Hematopoietic multipotent progenitor cell treated with erythropoietin and hydrocortisone succinate and interleukin-3 and kit ligand, for 8 days (in vitro differentiated cells): ENCODE measurements at regions not wholly inside any gene's neighbourhood (a gene's known extent, or its start where the extent isn't known, plus 50 kb on each side); places are given as distances from the start of the nearest gene placed in this dataset.

Source experiments
- DNase-seq: peaks from one replicate; pipeline ENCODE4 v3.0.0-alpha.2; 2015

DNA sequence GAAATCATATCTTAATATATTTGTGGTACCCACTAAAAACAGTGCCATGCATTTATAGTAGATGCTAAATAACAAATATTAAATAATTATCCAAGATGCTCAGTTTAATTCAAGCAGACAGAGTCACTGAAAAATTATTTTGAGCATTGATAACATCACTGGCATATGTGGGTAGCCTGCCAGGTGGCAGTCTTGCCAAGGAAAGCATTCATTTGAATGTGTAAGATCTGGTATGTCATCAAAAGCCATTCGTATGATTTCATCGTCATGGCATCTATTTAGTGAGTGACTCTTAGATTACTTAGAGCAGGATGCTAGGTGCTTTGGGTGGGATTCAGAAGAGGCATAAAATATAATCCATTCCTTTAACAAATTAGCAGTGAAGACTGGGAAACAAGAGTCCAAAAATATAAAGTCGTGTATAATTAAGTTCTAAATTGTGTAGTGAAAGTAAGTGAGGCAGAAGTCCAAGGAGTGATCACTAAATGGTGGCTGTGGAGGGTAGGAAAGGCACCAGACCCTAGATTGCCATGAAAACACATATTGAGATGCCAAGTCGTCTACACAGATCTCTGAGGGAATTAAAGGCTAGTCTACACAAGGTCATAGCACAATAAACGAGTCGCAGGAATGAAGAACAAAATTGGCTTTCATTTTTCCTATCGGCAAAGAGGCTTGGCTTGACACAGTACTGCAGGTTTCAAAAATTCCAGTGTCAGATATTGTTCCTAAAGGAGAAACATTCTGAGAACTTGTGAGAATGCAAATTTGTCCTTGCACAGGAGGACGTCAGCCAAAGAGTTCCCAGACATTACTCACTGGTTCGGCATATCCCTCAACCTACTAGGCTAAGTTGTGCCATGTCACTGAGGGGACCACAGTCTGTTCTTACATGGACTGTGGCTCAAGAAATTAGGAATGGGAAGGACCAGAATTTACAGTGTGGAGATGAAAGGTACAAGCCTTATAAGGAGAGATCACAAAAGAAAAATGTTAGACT is 130.8 kb downstream of the LYPLAL1 start:
- no peak for DNase-seq

DNA sequence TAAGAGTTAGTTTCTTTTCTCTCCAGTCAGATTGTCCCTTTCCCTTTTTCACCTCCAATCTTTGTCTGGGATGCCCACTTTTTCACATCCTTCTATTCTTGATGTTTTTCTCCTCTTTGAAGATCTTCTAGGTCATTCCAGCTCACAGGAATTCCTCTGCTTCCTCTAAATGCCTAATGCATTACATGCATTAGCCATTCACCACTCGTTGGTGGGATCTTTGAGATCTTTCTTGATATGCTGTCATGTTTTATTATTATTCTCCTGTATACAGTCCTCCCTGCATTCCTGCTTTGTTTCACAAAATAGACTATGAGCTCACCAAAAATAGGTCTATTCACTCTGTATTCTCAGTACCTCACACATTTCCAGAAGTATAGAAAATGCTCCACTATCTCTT is 129.0 kb downstream of the LYPLAL1 start:
- DNase-seq = no peak

DNA sequence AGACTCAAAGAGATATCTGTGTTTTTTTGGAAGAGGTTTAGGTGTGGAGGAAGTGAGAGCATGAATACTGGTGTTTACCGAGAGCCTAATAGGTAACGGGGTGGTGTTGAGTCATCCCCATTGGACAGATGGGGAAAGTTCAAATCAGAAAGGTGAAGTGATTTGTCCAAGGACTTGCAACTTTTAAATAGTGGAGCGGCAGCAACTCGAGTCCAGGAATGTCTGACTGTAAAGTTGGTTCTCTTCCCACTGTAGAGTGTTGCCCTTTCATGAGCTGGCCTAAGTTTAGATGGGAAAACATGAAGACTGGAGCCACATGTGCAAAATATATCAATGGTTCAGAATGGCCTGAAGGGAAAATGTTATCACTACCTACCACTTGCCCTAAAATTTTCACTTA is 125.7 kb downstream of the LYPLAL1 start:
- DNase-seq = no peak

DNA sequence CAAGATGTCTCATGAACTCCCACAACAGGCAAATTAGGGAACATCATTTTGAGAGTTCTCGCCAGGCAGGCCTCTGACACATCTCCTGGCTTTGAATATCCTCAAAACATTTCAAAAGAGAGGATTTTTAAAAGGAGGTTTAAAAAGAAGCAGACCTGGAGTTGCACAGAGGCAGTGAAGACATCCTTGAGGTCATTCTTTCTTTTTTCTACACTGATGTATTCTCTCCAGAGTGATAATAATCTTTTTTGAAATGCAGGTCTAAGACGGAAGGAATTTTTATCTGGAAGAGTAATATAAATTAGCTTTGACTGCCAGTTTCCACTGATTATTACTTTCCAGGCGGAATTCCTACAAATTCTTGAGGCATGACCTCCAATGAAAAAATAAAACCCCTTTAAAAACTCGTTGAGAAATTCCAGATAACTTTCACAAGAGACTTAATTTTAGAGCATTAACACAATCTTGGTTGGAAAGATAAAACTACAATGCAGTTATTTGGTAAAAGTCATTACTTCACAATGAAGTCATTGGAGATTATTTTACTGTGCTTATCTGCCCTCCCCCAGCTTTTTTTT is 125.0 kb downstream of the LYPLAL1 start:
- no peak for DNase-seq

DNA sequence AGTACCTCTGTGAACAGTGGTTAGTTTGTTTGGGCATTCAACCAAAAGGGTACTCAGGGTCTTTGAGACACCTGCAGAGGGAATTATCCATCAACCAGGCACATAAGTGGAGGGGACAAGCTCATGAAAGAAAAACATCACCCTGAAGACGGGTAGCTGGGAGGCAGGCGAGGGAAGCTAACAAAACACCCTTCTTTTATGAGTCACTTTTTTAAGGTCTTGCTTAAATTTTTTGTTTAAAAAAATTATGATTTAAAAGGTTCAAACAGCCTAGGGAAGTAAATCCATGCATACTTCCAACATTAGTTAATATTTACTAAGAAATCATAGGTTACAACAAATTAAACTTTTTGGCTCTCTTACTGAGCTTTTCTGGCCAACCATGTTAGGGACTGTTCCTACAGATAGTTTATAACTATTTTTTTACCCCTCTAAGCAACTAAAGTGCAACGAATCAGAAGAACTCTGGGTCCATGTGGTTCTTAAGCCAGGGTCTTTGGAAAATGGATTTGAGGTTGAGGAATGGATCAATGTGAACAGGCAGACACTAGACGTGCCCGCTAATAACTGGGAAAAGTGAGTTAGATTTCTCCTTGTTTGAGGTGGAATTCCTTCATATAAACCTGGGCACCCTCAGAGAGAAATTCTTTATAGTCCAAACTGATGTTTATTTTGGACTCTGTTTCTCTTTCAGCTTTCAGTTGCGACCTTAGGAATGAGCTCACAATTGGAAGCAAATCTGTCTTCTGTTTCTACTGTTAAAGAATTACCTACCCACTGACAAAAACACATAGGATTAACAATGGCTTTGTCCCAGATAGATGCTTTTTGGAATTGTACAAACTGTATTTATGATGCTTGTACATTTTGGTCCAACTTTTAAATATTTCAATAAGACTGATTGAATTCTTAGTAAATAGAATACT is 123.0 kb downstream of the LYPLAL1 start:
- DNase-seq = no peak

DNA sequence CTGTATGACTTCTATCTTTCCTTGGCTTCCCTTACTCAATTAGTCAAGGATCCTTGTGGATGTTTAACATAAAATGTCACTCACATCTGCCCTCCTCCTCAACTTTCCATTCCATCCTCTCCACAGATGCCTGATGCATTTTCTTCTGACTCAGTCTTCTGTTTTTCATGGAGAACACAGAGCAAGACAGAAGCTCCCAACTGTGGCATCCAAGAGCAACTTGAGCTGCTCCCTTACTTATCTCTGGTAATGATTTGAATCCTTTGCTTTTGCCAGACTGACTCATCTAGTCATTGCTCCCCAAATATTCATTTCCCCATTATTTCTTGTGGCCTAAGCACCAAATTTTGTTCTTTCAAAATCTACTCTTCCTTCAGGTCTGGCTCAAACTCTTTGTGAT is 120.6 kb downstream of the LYPLAL1 start:
- DNase-seq = no peak

DNA sequence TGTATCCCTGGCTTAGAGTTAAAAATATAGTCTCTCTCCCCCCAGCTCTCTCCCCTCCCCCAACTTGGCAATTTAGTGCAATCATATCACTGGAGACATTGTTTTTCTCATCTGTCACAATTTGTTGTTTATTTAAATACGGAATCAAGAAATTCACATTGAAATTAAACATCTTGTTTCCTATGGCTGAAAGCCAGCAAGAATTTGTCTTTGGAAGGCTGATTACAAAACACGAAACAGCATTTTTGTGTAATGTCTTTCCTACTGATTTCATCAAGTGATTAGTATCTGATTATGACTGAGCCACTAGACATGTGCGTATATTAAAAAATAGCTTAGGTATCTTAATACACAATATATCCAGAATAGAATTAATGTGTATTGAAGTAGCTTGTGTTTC is 119.7 kb downstream of the LYPLAL1 start:
- DNase-seq = no peak

DNA sequence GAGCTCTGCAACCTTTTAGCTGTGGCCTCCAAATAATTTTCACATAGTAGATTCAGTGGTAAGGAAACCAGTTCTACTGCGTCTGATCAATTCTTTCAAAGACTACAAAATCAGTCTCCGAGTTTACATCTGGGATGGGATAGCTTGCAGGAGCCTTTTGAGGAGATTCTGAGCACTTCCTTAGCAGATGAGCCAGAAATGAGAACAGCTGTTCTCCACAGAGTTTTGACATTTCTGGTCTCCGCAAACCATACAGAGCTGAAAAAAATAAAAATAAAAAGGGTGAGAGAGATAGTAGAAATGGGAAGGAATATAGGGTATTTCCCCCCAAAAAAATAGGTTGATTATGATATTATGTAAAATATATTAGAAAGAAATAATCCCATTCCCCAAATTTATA is 119.3 kb downstream of the LYPLAL1 start:
- DNase-seq = no peak

DNA sequence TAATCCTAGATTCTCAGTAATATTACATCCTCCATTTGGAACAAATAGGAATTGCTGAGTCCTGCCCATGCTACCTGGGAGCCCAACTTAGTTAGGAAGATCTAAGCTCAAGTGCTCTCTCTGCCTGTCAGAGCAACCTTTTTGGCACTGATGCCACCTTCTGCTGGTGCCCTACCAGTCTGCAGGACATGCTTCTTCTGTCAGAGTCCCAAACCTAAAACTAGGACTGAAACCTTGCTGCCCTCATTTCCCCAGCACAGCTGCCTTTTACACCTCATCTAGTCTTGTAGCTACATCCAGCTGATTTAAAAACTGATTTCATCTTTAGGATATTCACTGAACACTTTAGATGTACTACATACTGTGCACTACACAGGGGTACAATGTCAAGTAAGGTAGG is 118.7 kb downstream of the LYPLAL1 start:
- no peak for DNase-seq

DNA sequence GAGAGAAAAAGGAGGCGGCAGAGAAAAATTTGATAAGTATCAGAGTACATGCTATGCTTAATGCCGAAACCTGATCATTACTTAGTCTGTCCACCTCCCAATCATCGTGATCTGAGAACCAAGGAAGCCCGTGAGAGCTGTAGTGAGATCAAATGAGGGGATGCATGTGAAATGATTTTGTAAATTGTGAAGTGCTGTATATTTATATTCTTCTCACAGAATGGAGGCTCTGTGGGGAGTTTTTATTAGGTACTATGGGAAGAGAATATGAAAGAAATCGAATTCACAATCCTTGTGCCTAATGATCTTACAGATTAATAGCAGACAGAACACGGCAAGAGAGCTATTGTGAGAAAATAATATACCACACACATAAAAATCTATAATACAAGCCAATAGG is 115.5 kb downstream of the LYPLAL1 start:
- DNase-seq = no peak

DNA sequence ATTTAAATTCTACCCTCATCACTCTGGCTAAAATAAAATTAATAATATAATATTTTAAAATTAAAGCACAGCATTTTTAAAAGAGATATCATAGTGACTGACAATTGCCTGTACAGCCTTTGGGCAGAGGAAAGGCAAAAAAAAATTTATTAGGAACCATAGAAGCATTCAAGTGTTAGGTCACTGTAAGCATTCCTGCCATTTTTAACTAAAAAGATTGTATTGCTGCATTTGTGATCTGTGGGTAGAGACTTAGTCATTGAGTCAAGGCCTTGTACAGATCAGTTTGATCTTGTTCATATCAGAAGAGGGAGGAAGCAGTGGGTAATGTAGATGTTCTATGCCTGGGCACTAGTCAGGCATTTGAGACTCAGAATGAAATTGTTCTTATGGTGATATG is 109.9 kb downstream of the LYPLAL1 start:
- no peak for DNase-seq

DNA sequence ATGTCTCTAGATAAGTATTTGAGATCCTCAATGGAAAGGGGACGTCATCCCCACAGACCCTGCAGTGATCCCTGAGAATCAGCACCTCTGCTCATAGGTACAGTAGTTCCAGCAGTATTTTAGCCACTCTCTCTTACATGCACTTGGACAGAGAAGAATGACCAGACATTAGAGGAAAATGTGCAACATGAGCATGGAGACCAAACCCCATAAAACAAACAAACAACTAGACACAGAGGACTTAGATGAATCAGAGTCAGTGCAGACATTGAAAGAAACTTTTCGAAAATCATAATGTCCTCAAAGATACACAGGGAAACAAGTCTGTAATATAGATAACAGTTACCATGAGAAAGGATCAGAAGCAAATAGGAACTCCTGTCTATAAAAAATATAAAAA is 108.2 kb downstream of the LYPLAL1 start:
- DNase-seq = no peak

DNA sequence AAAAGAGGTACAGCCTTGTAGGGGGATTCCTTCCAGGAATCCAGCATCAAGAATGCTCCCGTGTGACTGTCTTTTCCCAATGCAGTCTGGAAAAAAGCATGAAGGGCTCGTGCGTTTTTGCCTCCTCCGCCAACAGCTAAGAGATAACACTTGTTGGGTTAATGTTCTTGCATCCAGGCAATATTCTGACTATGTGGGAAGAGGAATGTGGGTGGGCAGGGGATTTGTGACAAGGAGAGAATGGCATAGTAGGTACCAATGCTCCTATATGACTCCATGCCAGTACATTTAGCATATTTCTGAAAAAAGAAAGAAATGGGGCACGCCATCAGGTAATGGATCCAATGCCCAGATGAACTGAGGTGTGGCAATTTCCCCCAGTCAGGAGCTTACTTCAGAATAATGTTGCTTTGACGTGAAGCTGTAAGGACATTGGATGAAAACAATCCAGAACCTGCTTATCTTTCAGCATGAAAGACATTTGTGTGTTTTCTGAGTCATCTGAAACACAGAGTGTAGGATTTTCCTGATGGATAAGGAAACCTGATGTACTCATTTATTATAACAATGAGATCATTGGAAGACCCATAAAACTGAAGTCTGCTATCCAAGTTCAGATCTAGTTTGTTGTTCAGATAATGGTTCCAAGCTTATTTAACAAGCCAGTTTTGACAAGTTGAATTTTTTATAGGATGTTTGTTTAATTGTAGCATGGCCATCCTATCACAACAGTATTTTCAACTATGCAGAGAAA is 105.5 kb downstream of the LYPLAL1 start:
- DNase-seq = no peak

DNA sequence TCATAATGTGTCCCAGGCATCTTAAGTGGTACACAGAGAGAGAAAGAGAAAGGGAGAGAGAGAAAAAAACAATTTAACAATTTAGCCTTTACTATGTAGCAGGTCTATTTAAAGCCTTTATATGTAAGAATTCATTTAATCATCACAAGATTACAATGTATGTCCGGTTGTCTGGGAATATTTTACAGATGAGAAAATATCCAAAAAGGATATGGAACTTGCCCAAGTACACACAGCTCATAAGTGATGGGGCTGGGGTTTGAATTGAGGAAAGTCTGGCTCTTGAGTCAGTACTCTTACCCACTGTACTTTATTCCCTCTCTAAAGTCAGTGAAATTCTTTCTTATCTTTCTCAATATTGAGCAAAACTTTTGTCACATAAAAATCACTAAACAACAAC is 104.6 kb downstream of the LYPLAL1 start:
- no peak for DNase-seq

DNA sequence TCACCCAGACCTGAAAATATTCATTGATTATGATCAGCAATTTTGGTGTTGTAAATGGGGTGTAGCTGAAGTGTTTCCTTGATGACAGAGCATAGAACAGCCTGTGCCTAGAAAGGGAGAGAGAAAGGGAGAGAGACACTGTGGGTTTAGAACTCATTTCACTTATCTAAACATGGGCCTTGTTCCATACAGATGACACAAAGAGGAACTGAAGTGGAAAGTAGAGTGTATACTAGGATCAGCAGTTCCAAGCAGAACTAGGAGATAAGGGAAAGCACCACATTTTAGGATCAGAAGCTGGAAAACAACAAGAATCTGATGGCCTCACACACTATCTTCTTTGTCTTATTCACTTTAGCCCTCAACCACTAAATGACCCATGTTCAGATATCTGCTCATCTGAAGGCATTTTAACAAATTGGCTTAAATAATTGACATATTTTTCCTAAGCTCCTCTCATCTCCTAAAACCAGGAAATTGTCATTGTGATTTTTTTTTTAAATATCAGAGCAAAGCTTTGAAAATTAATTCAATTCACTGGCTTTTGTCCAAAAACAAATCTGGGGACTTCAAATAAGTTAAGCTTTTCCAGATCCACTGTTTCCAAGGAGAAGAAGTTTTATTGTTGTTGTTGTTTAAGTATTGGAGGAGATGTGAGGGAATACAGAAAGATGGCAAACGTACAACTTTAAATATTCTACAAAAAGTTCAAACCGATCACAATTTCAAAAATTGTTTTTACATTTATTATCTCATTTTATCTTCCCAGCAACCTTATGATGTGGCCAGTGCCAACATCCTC is 103.8 kb downstream of the LYPLAL1 start:
- DNase-seq = no peak

DNA sequence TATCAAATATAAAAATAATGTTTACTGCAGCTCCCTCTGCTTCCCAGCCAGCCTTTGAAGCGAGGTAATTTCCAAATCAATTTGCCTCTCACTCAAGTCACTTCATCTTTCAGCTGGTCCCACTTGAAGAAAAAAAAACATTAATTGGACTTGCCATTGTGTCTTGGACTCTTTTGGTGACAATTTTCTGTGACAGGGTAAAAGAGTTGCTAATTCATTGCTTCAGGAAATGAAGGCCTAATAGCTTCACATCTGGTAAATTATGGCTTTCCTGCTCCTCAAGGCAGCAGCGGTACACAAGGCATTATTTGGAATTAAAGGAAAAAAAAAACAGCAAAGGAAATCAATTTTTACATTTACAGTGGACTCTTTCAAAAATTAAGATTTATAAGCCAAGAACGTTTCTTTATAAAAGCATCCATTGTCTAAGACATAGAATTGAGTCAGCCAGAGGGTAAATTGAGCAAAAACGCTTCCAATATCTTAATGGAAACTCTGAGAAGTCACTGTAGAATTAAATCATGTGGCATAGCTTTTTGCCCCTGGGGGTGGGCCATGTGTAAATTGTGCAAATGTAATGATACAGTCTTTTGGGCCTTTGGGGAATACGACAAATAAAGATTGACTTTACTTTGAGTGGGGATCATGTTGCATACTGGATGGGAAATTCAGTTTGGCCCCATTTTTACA is 102.5 kb downstream of the LYPLAL1 start:
- DNase-seq = no peak

DNA sequence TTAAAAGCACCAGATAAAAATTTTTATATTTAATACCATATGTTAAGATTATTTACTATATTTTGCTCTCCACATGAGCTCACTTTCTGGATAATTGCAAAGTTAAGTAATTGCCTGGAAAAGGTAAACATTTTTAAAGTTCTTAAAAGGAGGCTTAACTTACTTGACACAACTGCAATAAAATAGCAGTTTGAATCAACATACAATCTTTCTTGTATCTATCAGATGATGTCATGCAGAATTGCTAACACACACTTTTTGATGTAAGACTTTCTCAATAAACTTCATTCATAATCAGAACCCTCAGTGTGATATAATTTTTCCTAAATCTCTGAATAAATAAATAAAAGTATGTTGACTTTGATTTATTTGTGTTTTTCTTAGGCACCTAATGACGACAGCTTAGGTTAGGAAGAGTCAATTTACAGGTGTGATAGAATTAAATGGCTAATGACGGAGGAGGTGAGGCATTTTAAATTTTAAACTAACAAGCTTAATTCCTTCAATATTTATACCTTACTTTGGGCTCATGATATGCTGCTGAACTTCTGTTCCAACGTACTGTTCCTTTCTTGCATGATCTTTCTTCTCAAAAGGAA is 99.5 kb downstream of the LYPLAL1 start:
- DNase-seq = no peak

DNA sequence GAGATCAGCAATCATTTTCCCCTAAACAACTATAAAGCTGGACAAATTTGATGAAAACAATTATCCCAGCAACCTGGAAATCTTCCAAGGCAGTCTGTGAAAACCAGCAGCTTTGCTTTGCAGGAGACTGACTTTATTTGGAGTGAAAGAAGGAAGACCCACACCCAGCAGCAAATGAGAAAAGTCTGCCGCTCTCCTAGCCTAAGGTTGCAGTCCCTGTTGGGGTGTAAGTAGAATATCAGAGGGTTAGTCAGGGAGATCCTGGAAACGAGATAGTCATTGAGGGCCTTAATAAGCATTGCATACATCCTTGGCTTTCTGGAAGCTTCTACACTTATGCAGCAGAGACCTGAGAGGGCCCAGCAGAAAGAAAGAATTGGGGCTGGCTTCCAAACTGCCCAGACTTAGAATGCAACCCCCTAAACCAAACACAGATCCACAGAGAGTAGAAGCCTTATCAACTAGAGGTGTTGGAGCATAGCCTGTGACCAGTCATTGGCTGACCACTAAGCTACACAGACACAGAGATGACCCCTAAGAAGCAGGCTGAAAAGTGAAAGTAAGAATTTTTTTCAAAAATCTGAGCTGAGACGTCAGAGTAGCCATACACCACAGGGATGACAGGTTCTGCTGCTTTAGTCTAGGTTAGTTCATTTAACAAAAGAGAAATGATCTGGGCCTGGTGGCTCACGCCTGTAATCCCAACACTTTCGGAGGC is 98.3 kb downstream of the LYPLAL1 start:
- DNase-seq = no peak

DNA sequence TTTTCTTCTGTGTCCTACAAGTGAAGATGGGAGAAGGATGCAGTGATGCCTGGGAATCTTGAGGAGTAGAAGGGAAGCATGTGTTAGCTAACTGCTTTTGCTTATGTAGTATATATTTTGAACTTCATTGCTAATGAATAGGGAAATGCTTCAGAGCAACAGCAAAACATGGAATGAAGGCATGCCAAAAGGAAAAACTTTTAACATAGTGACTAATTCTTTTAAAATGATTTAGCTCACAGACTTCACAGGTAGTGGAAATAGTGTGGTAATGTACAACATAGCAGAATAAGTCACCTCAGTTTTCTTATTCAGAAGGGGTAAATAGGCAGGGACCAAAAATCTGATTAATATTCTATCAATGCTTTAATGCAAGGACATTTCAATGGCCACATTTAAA is 95.5 kb downstream of the LYPLAL1 start:
- no peak for DNase-seq

DNA sequence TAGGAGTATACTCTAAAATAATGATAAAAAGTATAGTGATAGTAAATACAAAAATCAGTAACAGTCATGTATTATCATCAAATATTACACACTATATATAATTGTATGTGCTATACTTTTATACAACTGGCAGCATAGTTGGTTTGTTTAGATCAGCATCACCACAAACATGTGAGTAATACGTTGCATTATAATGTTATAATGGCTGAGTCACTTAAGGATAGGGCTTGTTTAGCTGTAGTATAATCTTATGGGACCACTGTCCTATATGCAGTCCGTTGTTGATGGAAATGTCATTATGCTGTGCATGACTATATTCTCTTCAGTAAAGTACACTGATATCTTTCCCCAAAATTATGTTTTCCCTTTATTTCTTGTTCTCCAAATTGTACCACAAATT is 92.8 kb downstream of the LYPLAL1 start:
- DNase-seq = no peak
